ENCODE measurements at regions not wholly inside any gene's neighbourhood (a gene's known extent, or its start where the extent isn't known, plus 50 kb on each side); places are given as distances from the start of the nearest gene placed in this dataset.

DNA sequence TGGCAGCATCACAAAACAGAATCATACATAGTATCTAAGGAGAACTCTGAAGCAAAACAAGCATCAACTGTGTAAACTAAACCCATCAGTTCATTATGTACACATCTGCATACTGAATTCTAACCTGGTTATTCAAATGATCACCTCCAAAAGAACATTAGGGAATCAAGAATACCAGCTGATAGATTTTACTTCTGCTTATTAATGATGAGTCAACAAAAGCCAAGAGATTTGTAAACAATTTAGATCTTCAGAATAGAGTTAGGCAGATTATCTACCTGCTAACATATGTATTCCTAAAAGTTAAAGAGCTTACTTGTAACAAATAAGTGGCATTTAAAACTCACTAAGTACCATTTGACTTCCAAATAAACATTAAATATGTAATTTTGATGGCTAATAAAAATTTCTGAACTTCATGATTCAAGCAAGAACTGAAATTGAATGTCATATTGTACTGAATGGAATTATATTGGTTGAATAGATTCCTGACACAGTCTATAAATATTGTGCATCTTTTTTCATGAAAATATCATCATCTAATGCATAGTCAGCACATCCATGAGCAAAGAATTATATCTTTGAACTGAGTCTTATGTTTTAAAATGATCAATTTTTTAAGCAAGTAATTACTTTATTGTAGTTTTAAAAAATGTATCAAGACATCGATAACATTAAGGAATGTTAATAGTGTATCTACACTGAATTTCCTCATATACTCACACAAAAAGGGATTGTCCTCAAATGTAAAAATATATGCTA, 470.5 kb downstream of the GRXCR1 start:
- H3K4me3 ChIP-seq, result no peak overlapping the region
- TF ChIP-seq, protein P1, sequence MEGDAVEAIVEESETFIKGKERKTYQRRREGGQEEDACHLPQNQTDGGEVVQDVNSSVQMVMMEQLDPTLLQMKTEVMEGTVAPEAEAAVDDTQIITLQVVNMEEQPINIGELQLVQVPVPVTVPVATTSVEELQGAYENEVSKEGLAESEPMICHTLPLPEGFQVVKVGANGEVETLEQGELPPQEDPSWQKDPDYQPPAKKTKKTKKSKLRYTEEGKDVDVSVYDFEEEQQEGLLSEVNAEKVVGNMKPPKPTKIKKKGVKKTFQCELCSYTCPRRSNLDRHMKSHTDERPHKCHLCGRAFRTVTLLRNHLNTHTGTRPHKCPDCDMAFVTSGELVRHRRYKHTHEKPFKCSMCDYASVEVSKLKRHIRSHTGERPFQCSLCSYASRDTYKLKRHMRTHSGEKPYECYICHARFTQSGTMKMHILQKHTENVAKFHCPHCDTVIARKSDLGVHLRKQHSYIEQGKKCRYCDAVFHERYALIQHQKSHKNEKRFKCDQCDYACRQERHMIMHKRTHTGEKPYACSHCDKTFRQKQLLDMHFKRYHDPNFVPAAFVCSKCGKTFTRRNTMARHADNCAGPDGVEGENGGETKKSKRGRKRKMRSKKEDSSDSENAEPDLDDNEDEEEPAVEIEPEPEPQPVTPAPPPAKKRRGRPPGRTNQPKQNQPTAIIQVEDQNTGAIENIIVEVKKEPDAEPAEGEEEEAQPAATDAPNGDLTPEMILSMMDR (IDR thresholded peaks at IDR 0.05; ENCODE audit: borderline replicate concordance), result no peak
- intact Hi-C loops (cut with micrococcal nuclease), result no loop called here
- no peaks in the 10 kb centered on the region for H3K27me3 ChIP-seq (ENCODE audit: low read depth)
- H3K36me3 ChIP-seq, result no peaks in the 10 kb centered on the region
- no peaks in the 10 kb centered on the region for H3K4me1 ChIP-seq
- H3K27ac ChIP-seq (replicated peaks), result no peak overlapping the region
- DNase-seq, result no peak
- no peaks in the 10 kb centered on the region for H3K9me3 ChIP-seq (replicated peaks)

DNA sequence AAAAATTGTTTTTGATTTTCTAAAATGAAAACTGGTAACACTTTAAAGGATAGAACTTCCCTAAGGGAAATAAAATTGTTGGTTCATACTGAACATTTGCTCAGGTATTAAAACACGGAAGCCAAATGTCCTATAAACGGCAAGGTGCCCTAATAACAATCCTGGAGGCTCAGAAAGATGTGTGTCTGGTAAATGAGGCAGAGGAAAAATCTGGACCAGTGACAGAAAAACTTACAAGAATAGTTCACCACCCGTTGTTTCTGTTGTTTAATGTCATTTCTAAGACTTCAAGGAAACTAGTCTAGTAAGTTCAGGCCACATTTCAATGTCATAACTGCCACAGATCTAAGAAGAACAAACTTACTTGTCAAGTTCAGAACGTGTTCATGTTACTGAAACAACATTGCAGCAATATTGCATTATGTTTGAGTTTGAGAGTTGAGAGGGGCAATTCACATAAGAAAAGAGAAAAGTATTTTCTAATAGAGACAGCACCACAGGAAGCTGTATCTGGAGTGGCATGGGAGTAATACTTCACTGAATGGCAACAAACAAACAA, 476.6 kb downstream of the GRXCR1 start:
- H3K4me1 ChIP-seq, result no peaks in the 10 kb centered on the region
- DNase-seq, result no peak
- intact Hi-C loops (cut with micrococcal nuclease), result no loop called here

DNA sequence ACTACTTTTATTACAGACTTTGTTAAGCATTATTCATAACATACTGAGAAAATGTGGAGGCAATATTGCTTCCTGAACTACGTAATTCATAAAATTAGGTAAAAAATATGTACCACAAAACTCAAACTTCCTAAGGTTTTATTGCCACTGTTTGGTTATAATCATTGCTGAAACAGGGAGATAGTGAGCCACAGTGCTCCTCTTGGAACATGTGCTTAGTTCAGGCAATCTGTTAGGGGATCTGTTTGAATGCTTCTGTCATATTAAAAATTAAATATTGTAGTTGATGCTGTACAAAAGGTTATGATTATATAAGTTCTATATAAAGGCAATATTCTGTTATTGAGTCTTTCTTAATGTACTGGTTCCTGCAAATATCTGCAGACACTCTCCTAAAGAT, 480.7 kb downstream of the GRXCR1 start:
- DNase-seq, result no peak
- Histone ChIP-seq H3K4me1 (no peaks in the 10 kb centered on the region), H3K36me3 (no peaks in the 10 kb centered on the region), H3K27ac (replicated peaks) (no peak overlapping the region), H3K9me3 (replicated peaks) (no peaks in the 10 kb centered on the region), H3K4me3 (no peak overlapping the region), H3K27me3 (ENCODE audit: low read depth) (no peaks in the 10 kb centered on the region)
- TF ChIP-seq, protein P1 (IDR thresholded peaks at IDR 0.05; ENCODE audit: borderline replicate concordance), result no peak
- intact Hi-C loops (cut with micrococcal nuclease), result no loop called here

More for the DNA sequence above, 476.6 kb downstream of the GRXCR1 start:
- TF ChIP-seq, protein P1 (IDR thresholded peaks at IDR 0.05; ENCODE audit: borderline replicate concordance), result no peak
- Histone ChIP-seq H3K36me3 (no peaks in the 10 kb centered on the region), H3K27me3 (ENCODE audit: low read depth) (no peaks in the 10 kb centered on the region), H3K9me3 (replicated peaks) (no peaks in the 10 kb centered on the region), H3K4me3 (no peak overlapping the region), H3K27ac (replicated peaks) (no peak overlapping the region)

DNA sequence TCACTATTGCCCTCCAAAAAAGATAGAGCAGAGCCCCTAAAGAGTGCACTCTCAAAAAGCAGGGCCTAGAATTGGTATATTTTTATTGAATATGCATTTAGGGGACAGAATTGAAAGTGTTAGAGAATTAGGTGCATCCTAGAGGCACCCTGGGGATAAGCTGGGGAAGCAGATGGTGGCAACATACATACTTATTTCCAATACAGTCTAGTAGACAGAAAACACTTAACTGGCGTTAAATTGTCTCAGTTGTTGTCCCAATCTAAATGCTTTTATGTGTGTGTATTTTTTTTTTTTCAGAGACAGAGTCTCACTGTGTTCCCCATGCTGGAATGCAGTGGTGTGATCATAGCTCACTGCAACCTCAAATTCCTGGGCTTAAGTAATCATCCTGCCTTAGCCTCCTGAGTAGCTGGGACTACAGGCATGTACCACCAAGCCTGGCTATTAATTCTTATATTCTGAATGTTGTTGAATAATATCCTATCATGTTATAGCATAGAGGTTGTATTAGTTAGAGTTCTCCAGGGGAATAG, 481.8 kb downstream of the GRXCR1 start:
- Histone ChIP-seq H3K36me3 (no peaks in the 10 kb centered on the region), H3K4me3 (no peak overlapping the region), H3K9me3 (replicated peaks) (no peaks in the 10 kb centered on the region)

DNA sequence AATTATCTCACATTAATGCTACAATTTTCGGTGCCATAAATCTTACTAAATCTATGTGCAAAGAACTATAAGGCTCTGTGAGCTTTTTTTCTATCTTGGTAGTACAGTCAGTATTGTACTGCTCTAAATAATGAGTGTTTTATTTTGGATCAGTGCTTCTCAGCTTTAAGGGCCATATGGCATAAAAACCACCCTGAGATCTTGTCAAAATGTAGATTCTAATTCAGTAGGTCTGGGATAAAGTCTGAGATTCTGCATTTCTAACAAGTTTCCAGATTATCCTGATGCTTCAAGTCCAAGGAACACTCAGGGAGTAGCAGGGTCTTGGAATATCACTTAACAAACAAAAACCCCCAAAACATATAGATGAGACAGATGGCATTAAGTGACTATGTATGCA, 486.5 kb downstream of the GRXCR1 start:
- H3K27me3 ChIP-seq (ENCODE audit: low read depth), result no peaks in the 10 kb centered on the region
- H3K36me3 ChIP-seq, result no peaks in the 10 kb centered on the region
- H3K4me1 ChIP-seq, result no peaks in the 10 kb centered on the region
- no peak for DNase-seq
- H3K27ac ChIP-seq (replicated peaks), result no peak overlapping the region
- intact Hi-C loops (cut with micrococcal nuclease), result no loop called here
- H3K9me3 ChIP-seq (replicated peaks), result no peaks in the 10 kb centered on the region
- TF ChIP-seq, protein P1 (IDR thresholded peaks at IDR 0.05; ENCODE audit: borderline replicate concordance), result no peak
- no peak overlapping the region for H3K4me3 ChIP-seq

More for the DNA sequence above, 481.8 kb downstream of the GRXCR1 start:
- Histone ChIP-seq H3K27ac (replicated peaks) (no peak overlapping the region), H3K4me1 (no peaks in the 10 kb centered on the region), H3K27me3 (ENCODE audit: low read depth) (no peaks in the 10 kb centered on the region)
- intact Hi-C loops (cut with micrococcal nuclease), result no loop called here
- TF ChIP-seq, protein P1 (IDR thresholded peaks at IDR 0.05; ENCODE audit: borderline replicate concordance), result no peak
- DNase-seq, result no peak

Data from left ventricle myocardium inferior (tissue), 1 donor.